ENCODE measurements at regions not wholly inside any gene's neighbourhood (a gene's known extent, or its start where the extent isn't known, plus 50 kb on each side); places are given as distances from the start of the nearest gene placed in this dataset.

DNA sequence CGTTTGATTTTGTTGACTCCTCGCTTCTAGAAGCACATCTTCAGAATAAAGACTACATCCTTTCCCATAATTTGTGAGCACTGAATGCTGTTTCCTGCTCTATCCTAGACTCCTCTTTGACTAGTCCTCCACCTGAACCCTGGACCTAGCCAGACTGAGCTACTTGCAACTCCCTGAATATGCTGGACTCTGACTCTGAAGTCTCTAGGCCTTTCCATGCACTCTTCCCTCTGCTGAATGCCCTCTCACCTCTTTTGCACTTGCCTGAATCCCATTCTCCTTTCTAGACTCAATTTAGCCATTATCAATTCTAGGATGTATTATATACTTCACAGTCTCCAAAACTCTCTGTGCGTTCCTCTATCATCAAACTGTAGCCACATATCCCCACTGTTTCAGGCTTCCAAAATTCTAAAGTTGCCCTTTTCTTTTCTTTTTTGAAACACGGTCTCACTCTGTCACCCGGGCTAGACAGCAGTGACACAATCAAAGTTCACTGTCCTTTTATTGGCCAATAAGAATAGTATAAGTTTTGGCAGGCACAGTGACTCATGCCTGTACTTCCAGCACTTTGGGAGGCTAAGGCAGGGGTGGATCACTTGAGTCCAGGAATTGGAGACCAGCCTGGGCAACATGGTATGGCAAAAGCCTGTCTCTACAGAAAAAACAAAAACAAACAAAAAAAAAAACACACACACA, 127.0 kb downstream of the LTN1 start:
- peaks cover 22% of the 10 kb centered on the region for H3K36me3 ChIP-seq
- H3K4me1 ChIP-seq = no peaks in the 10 kb centered on the region
- H3K27ac ChIP-seq (replicated peaks) = no peak overlapping the region
- no peaks in the 10 kb centered on the region for H3K27me3 ChIP-seq (ENCODE audit: low read depth)
- intact Hi-C loops (cut with micrococcal nuclease) = no loop called here
- TF ChIP-seq, protein P1, sequence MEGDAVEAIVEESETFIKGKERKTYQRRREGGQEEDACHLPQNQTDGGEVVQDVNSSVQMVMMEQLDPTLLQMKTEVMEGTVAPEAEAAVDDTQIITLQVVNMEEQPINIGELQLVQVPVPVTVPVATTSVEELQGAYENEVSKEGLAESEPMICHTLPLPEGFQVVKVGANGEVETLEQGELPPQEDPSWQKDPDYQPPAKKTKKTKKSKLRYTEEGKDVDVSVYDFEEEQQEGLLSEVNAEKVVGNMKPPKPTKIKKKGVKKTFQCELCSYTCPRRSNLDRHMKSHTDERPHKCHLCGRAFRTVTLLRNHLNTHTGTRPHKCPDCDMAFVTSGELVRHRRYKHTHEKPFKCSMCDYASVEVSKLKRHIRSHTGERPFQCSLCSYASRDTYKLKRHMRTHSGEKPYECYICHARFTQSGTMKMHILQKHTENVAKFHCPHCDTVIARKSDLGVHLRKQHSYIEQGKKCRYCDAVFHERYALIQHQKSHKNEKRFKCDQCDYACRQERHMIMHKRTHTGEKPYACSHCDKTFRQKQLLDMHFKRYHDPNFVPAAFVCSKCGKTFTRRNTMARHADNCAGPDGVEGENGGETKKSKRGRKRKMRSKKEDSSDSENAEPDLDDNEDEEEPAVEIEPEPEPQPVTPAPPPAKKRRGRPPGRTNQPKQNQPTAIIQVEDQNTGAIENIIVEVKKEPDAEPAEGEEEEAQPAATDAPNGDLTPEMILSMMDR (IDR thresholded peaks at IDR 0.05; ENCODE audit: borderline replicate concordance) = no peak
- no peaks in the 10 kb centered on the region for H3K9me3 ChIP-seq (replicated peaks)
- H3K4me3 ChIP-seq = no peak overlapping the region
- DNase-seq = no peak

DNA sequence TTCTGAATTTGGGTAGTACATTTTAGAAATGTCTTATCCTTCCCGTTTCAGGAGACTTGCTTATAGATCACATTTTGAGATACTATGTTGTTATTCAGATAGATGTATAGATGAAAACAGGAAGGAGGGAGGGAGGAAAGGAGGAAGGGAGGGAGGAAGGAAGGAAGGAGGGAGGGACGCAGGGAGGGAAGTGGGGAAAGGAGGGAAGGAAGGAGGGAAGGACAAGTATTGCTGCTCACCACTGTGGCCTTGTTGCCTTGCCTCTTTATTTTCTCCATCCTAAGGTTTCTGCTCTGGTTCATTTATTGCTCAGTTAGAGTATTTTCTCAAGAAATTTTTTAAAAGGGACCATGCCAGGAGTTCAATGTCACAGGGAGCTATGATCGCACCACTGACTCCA, 134.3 kb downstream of the LTN1 start:
- intact Hi-C loops (cut with micrococcal nuclease) = no loop called here
- no peak overlapping the region for H3K4me3 ChIP-seq
- no peaks in the 10 kb centered on the region for H3K9me3 ChIP-seq (replicated peaks)
- H3K36me3 ChIP-seq = no peaks in the 10 kb centered on the region
- no peak overlapping the region for H3K27ac ChIP-seq (replicated peaks)
- H3K27me3 ChIP-seq (ENCODE audit: low read depth) = no peaks in the 10 kb centered on the region
- H3K4me1 ChIP-seq = peaks cover 12% of the 10 kb centered on the region
- DNase-seq = no peak
- TF ChIP-seq, protein P1 (IDR thresholded peaks at IDR 0.05; ENCODE audit: borderline replicate concordance) = no peak

DNA sequence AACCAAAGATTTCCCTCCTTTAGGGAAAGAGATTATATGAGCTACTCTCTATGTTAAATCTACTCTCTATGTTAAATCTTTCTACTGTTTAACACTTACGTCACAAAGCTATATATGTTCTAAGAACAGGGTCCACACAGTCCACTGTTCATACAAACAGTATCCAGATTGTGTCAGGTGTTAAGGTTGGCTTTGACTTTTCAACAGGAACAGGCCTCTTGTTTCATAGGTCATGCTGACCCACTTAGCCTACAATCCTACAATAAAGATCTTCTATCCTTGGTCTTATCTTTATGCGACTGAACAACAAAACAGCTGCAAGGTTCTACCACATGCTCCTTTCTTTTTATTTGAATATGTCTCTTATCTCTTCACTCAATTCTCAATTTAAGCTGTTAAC, 134.9 kb downstream of the LTN1 start:
- H3K4me1 ChIP-seq = peaks cover 12% of the 10 kb centered on the region
- no peaks in the 10 kb centered on the region for H3K9me3 ChIP-seq (replicated peaks)
- intact Hi-C loops (cut with micrococcal nuclease) = no loop called here
- no peak overlapping the region for H3K4me3 ChIP-seq
- TF ChIP-seq, protein P1 (IDR thresholded peaks at IDR 0.05; ENCODE audit: borderline replicate concordance) = no peak
- DNase-seq = no peak
- H3K36me3 ChIP-seq = no peaks in the 10 kb centered on the region
- no peaks in the 10 kb centered on the region for H3K27me3 ChIP-seq (ENCODE audit: low read depth)
- no peak overlapping the region for H3K27ac ChIP-seq (replicated peaks)

DNA sequence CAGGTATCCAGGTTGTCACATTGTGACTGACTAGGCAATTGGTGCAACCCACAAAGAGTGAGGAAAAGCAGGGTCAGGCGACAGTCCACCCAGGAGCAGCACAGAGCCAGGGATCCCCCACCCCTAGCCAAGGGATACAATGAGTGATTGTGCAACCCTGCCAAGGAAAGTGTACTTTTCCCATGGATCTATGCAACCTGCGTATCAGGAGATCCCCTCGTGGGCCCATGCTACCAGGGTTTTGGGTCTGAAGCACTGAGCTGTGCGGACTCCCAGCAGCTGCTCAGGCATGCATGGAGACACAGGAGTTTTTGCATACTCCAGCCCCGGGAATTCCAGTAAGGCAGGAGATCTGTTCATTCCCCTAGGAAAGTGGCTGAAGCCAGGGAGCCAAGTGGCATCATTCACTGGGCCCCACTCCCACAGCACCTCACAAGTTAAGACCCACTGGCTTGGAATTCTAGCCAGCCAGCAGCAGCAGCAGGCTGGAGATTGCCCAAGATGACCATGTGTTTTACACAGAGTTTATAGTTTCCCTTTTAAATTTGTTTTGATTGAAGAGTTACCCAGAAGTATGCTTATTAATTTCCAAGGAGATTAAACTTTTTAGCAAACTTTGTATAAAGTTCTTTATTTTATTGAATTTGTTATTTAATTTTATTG, 136.0 kb downstream of the LTN1 start:
- intact Hi-C loops (cut with micrococcal nuclease) = no loop called here
- TF ChIP-seq, protein P1 (IDR thresholded peaks at IDR 0.05; ENCODE audit: borderline replicate concordance) = no peak

DNA sequence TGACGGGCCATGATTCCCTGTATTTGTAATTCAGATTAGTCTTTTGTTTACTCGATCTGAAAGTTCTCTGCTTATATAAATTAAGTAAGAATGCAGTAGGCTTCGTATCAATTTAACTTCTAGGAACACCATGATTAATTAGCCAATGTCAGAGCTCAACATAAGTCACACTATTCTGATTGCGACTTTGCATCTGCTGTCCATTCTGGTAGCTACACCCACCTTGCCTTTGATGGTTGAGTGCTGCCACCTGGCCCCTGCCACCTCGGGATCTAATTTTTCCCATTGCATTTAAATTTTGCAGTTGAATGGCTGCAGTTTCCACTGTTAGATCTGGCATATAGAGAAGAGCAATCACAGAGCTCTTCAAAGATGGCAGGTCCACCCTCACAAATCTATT, 140.0 kb downstream of the LTN1 start:
- Histone ChIP-seq H3K36me3 (no peaks in the 10 kb centered on the region), H3K4me3 (no peak overlapping the region), H3K4me1 (peaks cover 15% of the 10 kb centered on the region), H3K9me3 (replicated peaks) (no peaks in the 10 kb centered on the region), H3K27me3 (ENCODE audit: low read depth) (no peaks in the 10 kb centered on the region), H3K27ac (replicated peaks) (no peak overlapping the region)
- DNase-seq = no peak
- TF ChIP-seq, protein P1 (IDR thresholded peaks at IDR 0.05; ENCODE audit: borderline replicate concordance) = no peak
- intact Hi-C loops (cut with micrococcal nuclease) = no loop called here

More for the DNA sequence above, 136.0 kb downstream of the LTN1 start:
- Histone ChIP-seq H3K9me3 (replicated peaks) (no peaks in the 10 kb centered on the region), H3K4me3 (no peak overlapping the region), H3K36me3 (no peaks in the 10 kb centered on the region), H3K27me3 (ENCODE audit: low read depth) (no peaks in the 10 kb centered on the region), H3K27ac (replicated peaks) (no peak overlapping the region), H3K4me1 (peaks cover 19% of the 10 kb centered on the region)
- DNase-seq = no peak

All from left ventricle myocardium inferior (tissue), 1 donor.